HG02973 (cell line): ENCODE measurements at regions not wholly inside any gene's neighbourhood (a gene's known extent, or its start where the extent isn't known, plus 50 kb on each side); places are given as distances from the start of the nearest gene placed in this dataset.
"Not testable (repeated sequence)": the region's sequence is repeated elsewhere in the genome, so short reads cannot be mapped to it uniquely, and the experiment has no call there.

Source experiments
- ATAC-seq: cut with Tn5 transposase; IDR thresholded peaks from one replicate; pipeline ENCODE4 v1.9.1; 2021; ENCODE audit warnings: moderate library complexity; ENCODE audit not compliant: unreplicated experiment

DNA sequence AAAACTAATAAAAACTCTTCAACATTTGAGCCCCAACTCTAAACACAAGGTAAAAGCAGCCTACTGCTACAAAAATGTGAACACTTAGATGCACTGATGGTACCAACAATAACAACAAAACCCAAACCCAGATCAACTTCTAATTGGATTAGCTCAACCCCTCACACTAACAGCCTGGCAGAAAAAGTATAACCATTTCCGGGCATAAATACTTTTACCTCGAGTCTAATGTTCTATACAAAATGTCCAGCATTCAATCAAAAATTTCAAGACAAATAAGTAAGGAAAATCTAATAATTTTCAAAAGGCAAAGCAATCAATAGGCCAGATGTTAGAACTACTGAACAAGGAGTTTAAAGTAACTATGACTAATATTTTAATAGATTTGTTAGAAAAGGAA is 303.3 kb downstream of the ARRDC4 start:
- no peak for ATAC-seq

- no peak for ATAC-seq
Measured at GRCh38 chr15:98266295-98266694, 305.8 kb downstream of the ARRDC4 start.

DNA sequence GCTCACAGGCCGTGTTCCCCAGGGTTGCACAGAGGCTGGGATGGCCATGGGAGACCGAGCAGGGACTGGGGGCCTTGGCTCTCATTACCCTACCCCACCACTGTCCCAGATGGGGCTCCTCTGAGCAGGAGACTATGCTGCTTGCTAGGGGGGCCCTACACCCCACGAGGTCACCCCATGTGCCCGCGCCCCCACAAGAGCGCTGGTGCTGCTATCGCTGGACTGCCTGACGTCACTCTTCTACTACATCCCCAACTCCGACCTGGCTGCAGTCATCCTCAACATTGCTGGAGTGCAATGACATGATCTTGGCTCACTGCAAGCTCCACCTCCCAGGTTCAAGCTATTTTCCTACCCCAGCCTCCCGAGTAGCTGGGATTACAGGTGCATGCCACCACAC is 307.7 kb downstream of the ARRDC4 start:
- no peak for ATAC-seq

DNA sequence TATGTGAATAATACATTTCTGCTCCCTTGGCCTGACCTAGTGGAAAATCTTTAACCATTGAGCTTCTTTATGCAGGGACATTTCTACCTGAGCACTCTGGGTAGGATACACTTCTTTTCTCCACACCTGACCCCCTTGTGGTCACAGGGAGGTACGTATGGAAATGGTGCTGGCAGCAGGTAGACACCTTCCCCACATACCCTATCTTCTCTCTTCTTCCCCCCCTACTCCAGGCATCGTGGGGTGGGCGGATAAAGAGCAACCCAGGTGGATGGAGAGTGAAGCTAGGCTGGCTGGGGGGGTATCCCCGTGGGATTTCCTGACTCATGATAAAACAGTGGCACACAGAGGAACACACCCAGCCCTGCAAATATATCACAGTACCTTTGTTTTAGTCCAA is 312.1 kb downstream of the ARRDC4 start:
- no peak for ATAC-seq

GRCh38 chr15:98276018-98276417 is 315.5 kb downstream of the ARRDC4 start:
- no peak for ATAC-seq

- no peak for ATAC-seq
Measured at GRCh38 chr15:98277602-98278001, 317.1 kb downstream of the ARRDC4 start.

- no peak for ATAC-seq
Measured at GRCh38 chr15:98280284-98280975, 319.9 kb downstream of the ARRDC4 start.

DNA sequence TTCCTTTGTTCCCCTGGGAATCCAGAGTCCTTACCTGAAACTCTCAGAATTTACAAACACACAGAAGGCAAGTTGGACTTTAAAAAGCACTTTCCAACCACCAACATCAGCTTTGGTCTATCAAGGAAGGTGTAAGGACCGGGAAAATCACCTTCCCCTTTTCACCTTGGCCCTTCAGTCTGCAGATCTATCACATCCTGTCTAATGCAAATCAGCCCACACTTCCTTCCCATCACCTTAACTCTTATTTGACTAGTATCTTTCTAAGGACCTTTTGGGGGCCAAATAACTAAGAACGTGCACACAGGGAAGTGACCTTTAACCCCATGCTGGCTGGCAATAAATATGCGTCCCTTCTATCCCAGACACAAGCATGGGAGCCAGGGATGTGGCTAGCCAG is 320.6 kb downstream of the ARRDC4 start:
- ATAC-seq = no peak

DNA sequence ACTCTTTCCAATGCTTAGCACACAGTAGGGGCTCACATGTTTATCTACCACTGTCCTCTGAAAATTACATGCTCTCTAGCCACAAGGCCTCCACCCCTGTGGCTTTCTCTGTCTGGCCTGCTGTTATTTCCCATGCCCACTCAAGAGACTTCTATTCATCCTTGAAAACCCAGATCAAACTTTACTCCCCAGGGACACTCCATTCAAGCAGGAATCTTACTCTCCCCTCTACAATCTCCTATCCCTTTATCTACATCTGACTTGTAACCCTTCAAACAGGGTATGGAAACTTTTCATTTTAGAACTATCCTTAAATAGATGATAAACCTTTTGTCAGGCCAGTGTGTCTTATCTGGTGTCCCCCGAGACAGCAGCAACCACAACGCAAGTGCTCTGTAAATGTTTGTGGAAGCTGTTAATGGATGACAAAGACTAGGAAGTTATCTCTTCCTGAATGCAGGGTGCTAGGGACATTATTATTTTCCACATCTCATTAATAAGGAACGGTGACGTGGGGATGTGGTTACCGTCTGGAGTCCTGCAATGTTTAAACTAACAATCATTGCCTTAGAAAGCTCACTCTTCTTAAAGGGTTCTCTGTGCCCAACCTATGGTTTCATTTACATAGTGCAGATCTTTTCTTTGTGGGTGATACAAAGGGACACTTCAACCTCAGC is 322.3 kb downstream of the ARRDC4 start:
- no peak for ATAC-seq

GRCh38 chr15:98286200-98286599 is 325.7 kb downstream of the ARRDC4 start:
- ATAC-seq = no peak

GRCh38 chr15:98286831-98287230 is 326.3 kb downstream of the ARRDC4 start:
- ATAC-seq = no peak

DNA sequence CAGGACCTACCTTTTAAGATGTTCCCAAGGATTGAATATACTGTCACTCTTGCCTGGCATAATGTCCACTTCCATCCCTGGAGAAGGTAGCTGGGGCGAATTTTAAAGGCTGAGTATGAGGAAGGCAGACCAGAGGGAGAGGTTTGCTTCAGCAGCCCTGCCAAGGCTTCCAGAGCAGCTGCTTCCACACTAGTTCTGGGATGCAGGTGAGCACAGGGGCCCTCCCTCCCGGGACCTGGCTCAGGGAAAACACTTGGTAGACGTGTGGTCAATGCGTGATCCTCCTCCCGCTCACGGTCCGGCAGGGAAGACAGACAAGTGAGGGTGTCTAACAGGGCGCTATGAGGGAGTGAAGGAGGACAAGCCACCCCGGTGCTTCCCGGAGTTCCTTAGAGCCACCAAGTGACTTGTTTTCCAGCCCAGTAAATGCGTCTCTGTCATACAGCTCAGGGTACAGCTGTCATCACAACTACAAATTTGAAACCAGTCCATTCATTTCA is 327.6 kb downstream of the ARRDC4 start:
- no peak for ATAC-seq

GRCh38 chr15:98289747-98290146 is 329.2 kb downstream of the ARRDC4 start:
- no peak for ATAC-seq

- no peak for ATAC-seq
Measured at GRCh38 chr15:98292442-98293240, 332.1 kb downstream of the ARRDC4 start.

- ATAC-seq = no peak
Measured at GRCh38 chr15:98294126-98294525, 333.6 kb downstream of the ARRDC4 start.

- not testable (repeated sequence) for ATAC-seq
Measured at GRCh38 chr15:98295101-98295759, 334.7 kb downstream of the ARRDC4 start.

DNA sequence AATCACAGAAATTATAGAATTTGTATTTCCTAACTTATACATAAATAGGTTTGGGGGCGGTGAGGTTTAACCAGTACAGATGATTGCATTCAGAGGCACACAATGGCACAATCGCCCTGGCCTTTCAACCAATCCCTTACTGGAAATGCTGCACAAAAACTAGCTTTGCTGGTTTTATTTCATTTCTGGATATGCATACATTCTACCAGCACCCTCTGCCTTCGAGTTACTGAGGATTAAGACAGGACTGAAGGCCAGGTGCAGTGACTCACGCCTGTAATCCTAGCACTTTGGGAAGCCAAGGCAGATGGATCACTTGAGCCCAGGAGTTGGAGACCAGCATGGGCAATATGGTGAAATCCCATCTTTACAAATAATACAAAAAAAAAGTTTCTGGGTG is 336.1 kb downstream of the ARRDC4 start:
- ATAC-seq = no peak

DNA sequence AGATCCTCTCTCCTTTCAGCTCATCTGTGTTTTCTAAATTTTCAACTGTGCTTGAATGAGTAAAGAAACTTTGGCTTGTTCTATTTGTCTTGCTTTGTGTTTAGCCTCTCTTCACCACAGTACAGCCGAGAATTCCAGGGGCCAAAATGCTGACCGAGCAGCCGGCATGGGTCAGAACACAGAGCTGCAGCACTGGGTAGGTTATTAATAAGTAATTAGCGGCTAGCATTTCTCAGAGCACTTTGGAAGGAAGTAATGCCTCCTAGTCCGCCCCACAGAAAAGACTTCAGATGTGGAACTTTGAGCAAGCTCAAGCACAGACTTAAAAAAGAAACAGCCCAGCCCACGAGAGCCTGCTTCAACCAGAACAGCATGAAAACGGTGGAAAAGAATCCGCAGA is 343.9 kb downstream of the ARRDC4 start:
- no peak for ATAC-seq

DNA sequence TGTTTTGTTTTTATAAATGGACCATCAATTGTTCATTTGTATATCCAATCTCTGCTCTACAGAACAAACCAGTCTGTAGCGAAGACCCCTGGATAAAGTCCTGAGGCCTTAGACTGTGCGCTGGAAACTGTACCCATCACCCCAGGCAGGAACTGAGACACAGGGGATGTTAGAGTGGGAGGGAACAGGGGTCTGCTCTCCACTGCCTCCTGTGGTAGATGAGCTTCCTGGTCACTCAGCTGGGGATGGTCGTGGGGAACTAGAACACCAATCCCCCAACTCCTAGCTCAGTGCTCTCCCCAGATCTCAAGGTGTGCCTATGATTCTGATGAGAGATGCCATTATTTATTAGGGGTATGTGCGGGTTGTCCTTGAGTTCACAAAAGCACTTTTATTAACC is 340.2 kb upstream of the IGF1R start:
- ATAC-seq = no peak

DNA sequence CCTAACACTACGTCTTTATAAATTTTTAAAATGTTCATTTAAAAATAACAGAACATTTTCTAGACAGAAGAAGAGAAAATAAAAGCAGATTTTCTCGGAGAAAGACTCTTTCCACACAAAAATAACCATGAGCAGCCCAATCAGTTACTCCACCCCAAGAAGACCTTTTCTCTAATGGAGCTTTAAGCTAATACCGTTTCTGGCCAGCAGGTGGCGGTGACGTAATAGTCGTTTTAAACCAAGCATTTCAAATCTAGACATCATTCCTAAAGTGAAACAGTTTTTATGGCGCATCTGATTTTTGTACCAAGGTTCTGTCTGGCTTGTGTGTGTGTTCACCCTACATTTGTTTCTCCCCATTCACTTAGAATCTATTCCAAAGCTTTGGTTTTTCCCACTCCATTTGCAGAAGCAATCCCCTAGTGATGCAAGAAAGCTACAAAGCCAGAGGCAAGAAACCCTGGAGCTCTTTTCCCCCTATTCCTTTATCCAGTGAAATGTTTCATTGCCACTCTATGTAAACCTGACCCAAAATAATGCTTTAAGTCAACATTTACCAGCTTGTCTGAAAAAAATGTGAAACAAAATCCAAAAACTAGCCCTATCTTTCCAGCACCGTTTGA is 336.7 kb upstream of the IGF1R start:
- peak; percentile 83 for ATAC-seq

GRCh38 chr15:98312913-98313312 is 335.4 kb upstream of the IGF1R start:
- no peak for ATAC-seq
